Progenitor cell of endocrine pancreas (in vitro differentiated cells): ENCODE measurements at regions not wholly inside any gene's neighbourhood (a gene's known extent, or its start where the extent isn't known, plus 50 kb on each side); places are given as distances from the start of the nearest gene placed in this dataset.

Experiments
- DNase-seq: peaks from one replicate; pipeline ENCODE4 v3.0.0; 2021; ENCODE audit warnings: low spot score; ENCODE audit not compliant: unreplicated experiment
- H3K27ac Mint-ChIP-seq: 2 replicates; pipeline ENCODE4 v1.8.0; 2021; ENCODE audit warnings: mild to moderate bottlenecking, moderate library complexity, mixed read lengths
- H3K27me3 Mint-ChIP-seq: 2 replicates; pipeline ENCODE4 v1.8.0; 2021; ENCODE audit warnings: mixed read lengths
- H3K36me3 Mint-ChIP-seq: 2 replicates; pipeline ENCODE4 v1.8.0; 2022; ENCODE audit warnings: mixed read lengths; ENCODE audit not compliant: insufficient read depth
- H3K4me1 Mint-ChIP-seq: 2 replicates; pipeline ENCODE4 v1.8.0; 2021; ENCODE audit warnings: low read depth, mixed read lengths
- H3K4me3 Mint-ChIP-seq: 2 replicates; pipeline ENCODE4 v1.8.0; 2021; ENCODE audit warnings: low read depth, mild to moderate bottlenecking, moderate library complexity, mixed read lengths
- H3K9me3 Mint-ChIP-seq: 2 replicates; pipeline ENCODE4 v1.8.0; 2021; ENCODE audit warnings: low read depth, mixed read lengths
- CTCF ChIP-seq: fragments of 200-600 bp; sonication (generic); IDR thresholded peaks from one replicate; pipeline ENCODE4 v1.5.0; 2021; ENCODE audit warnings: antibody characterized with exemption, mild to moderate bottlenecking; ENCODE audit not compliant: unreplicated experiment

GRCh38 chr18:30405038-30405437, 637.5 kb downstream of the DSC3 start:
- H3K36me3 Mint-ChIP-seq, result no peaks in the 10 kb centered on the region
- no peaks in the 10 kb centered on the region for H3K27me3 Mint-ChIP-seq
- no peak for DNase-seq
- H3K4me3 Mint-ChIP-seq, result no peak overlapping the region
- peaks cover 11% of the 10 kb centered on the region for H3K9me3 Mint-ChIP-seq
- no peak for TF ChIP-seq CTCF
- H3K4me1 Mint-ChIP-seq, result no peaks in the 10 kb centered on the region
- H3K27ac Mint-ChIP-seq, result no peak overlapping the region

- no peak for TF ChIP-seq CTCF
- Mint-ChIP-seq H3K4me3 (no peak overlapping the region), H3K4me1 (no peaks in the 10 kb centered on the region), H3K36me3 (no peaks in the 10 kb centered on the region), H3K27me3 (no peaks in the 10 kb centered on the region), H3K27ac (no peak overlapping the region), H3K9me3 (peaks cover 5% of the 10 kb centered on the region)
- DNase-seq, result no peak
These were observed 638.1 kb downstream of the DSC3 start for GRCh38 chr18:30404422-30404821.

- H3K27me3 Mint-ChIP-seq, result no peaks in the 10 kb centered on the region
- no peak overlapping the region for H3K4me3 Mint-ChIP-seq
- H3K9me3 Mint-ChIP-seq, result no peaks in the 10 kb centered on the region
- no peaks in the 10 kb centered on the region for H3K36me3 Mint-ChIP-seq
- no peaks in the 10 kb centered on the region for H3K4me1 Mint-ChIP-seq
- no peak for DNase-seq
- TF ChIP-seq CTCF, result no peak
- no peak overlapping the region for H3K27ac Mint-ChIP-seq
These were observed 639.3 kb downstream of the DSC3 start for GRCh38 chr18:30403278-30403677.

- H3K27ac Mint-ChIP-seq, result no peak overlapping the region
- no peaks in the 10 kb centered on the region for H3K4me1 Mint-ChIP-seq
- TF ChIP-seq CTCF, result no peak
- no peak for DNase-seq
- no peak overlapping the region for H3K4me3 Mint-ChIP-seq
- no peaks in the 10 kb centered on the region for H3K9me3 Mint-ChIP-seq
- H3K27me3 Mint-ChIP-seq, result no peaks in the 10 kb centered on the region
- no peaks in the 10 kb centered on the region for H3K36me3 Mint-ChIP-seq
These were observed 655.1 kb downstream of the DSC3 start for GRCh38 chr18:30387401-30387800.

GRCh38 chr18:30386624-30387023, 655.9 kb downstream of the DSC3 start:
- H3K36me3 Mint-ChIP-seq, result no peaks in the 10 kb centered on the region
- no peaks in the 10 kb centered on the region for H3K4me1 Mint-ChIP-seq
- no peaks in the 10 kb centered on the region for H3K27me3 Mint-ChIP-seq
- no peak overlapping the region for H3K27ac Mint-ChIP-seq
- no peak for TF ChIP-seq CTCF
- no peak for DNase-seq
- H3K9me3 Mint-ChIP-seq, result no peaks in the 10 kb centered on the region
- H3K4me3 Mint-ChIP-seq, result no peak overlapping the region

GRCh38 chr18:30385684-30386083, 656.9 kb downstream of the DSC3 start:
- no peak for TF ChIP-seq CTCF

More at GRCh38 chr18:30385684-30386083, 656.9 kb downstream of the DSC3 start:
- no peaks in the 10 kb centered on the region for H3K36me3 Mint-ChIP-seq
- no peaks in the 10 kb centered on the region for H3K4me1 Mint-ChIP-seq
- no peak overlapping the region for H3K4me3 Mint-ChIP-seq
- no peak for DNase-seq
- no peak overlapping the region for H3K27ac Mint-ChIP-seq
- no peaks in the 10 kb centered on the region for H3K27me3 Mint-ChIP-seq
- peaks cover 2% of the 10 kb centered on the region for H3K9me3 Mint-ChIP-seq
